Astrocyte (in vitro differentiated cells and primary cell): ENCODE measurements at regions not wholly inside any gene's neighbourhood (a gene's known extent, or its start where the extent isn't known, plus 50 kb on each side); places are given as distances from the start of the nearest gene placed in this dataset.

ENCODE experiments used
- DNase-seq: peaks from one replicate; pipeline ENCODE4 v3.0.0-alpha.2; 2010; ENCODE audit warnings: low read depth
- FAIRE-seq: peaks from 2 replicates; lab custom pipeline; 2011; peaks lifted over from hg19 to GRCh38; lab: Jason Lieb, UNC
- H2AFZ ChIP-seq: 2 replicates; pipeline ENCODE4 v1.6.0; 2012; ENCODE audit warnings: low read depth, low read length, inconsistent platforms
- H3K27ac ChIP-seq: 2 replicates; pipeline ENCODE4 v1.5.1; 2011; ENCODE audit warnings: low read depth, low read length, inconsistent platforms
- H3K27me3 ChIP-seq: 2 replicates; pipeline ENCODE4 v1.6.0; 2011; ENCODE audit warnings: low read length, inconsistent platforms; ENCODE audit not compliant: insufficient read depth
- H3K36me3 ChIP-seq: 2 replicates; pipeline ENCODE4 v1.5.1; 2011; ENCODE audit warnings: low read length, inconsistent platforms; ENCODE audit not compliant: insufficient read depth
- H3K4me1 ChIP-seq: 2 replicates; pipeline ENCODE4 v1.5.1; 2011; ENCODE audit warnings: low read length, inconsistent platforms; ENCODE audit not compliant: insufficient read depth
- H3K4me2 ChIP-seq: 2 replicates; pipeline ENCODE4 v1.6.0; 2012; ENCODE audit warnings: low read length, inconsistent platforms
- H3K4me3 ChIP-seq: 2 replicates; pipeline ENCODE4 v1.5.1; 2011; ENCODE audit warnings: low read depth, mild to moderate bottlenecking, low read length, inconsistent platforms; ENCODE audit not compliant: insufficient read depth
- H3K79me2 ChIP-seq: 2 replicates; pipeline ENCODE4 v1.6.0; 2012; ENCODE audit warnings: mild to moderate bottlenecking, low read length, inconsistent platforms; ENCODE audit not compliant: insufficient read depth
- H3K9ac ChIP-seq: 2 replicates; pipeline ENCODE4 v1.6.0; 2012; ENCODE audit warnings: mild to moderate bottlenecking, low read length, inconsistent platforms
- H3K9me3 ChIP-seq: 2 replicates; pipeline ENCODE4 v1.5.1; 2012; ENCODE audit warnings: low read depth, mild to moderate bottlenecking, low read length, inconsistent platforms; ENCODE audit not compliant: insufficient read depth
- H4K20me1 ChIP-seq: 2 replicates; pipeline ENCODE4 v1.6.0; 2012; ENCODE audit warnings: low read length, inconsistent platforms; ENCODE audit not compliant: insufficient read depth
- H3K27ac Mint-ChIP-seq: one replicate; pipeline ENCODE4 v1.8.0; 2021; ENCODE audit warnings: mild to moderate bottlenecking, mixed read lengths; ENCODE audit not compliant: unreplicated experiment
- H3K27me3 Mint-ChIP-seq: one replicate; pipeline ENCODE4 v1.8.0; 2021; ENCODE audit warnings: low read depth, mixed read lengths; ENCODE audit not compliant: unreplicated experiment
- H3K36me3 Mint-ChIP-seq: one replicate; pipeline ENCODE4 v1.8.0; 2021; ENCODE audit warnings: low read depth, mixed read lengths; ENCODE audit not compliant: unreplicated experiment
- H3K4me1 Mint-ChIP-seq: one replicate; pipeline ENCODE4 v1.8.0; 2021; ENCODE audit warnings: low read depth, mixed read lengths; ENCODE audit not compliant: unreplicated experiment
- H3K4me3 Mint-ChIP-seq: one replicate; pipeline ENCODE4 v1.8.0; 2021; ENCODE audit warnings: mild to moderate bottlenecking, moderate library complexity, mixed read lengths; ENCODE audit not compliant: unreplicated experiment
- H3K9me3 Mint-ChIP-seq: one replicate; pipeline ENCODE4 v1.8.0; 2021; ENCODE audit warnings: mild to moderate bottlenecking, mixed read lengths; ENCODE audit not compliant: unreplicated experiment
- CTCF ChIP-seq: IDR thresholded peaks from 2 replicates; pipeline ENCODE4 v1.5.1; 2011; ENCODE audit warnings: low read depth, mild to moderate bottlenecking, inconsistent platforms, low read length, moderate library complexity; ENCODE audit not compliant: insufficient read depth
- EZH2 ChIP-seq: IDR thresholded peaks from 2 replicates; pipeline ENCODE4 v1.6.1; 2012; ENCODE audit warnings: mild to moderate bottlenecking, low read length, inconsistent platforms; ENCODE audit not compliant: insufficient read depth

- Histone ChIP-seq H3K9ac (no peak overlapping the region), H3K27me3 (peaks cover 7% of the 10 kb centered on the region), H3K4me1 (no peaks in the 10 kb centered on the region), H3K36me3 (no peaks in the 10 kb centered on the region), H2AFZ (no peak overlapping the region), H3K79me2 (no peaks in the 10 kb centered on the region), H3K27ac (no peak overlapping the region), H3K4me2 (no peak overlapping the region), H3K9me3 (no peaks in the 10 kb centered on the region), H3K4me3 (no peak overlapping the region), H4K20me1 (no peaks in the 10 kb centered on the region)
- FAIRE-seq (no peak), DNase-seq (no peak)
- Mint-ChIP-seq H3K27me3 (peaks cover 57% of the 10 kb centered on the region), H3K27ac (no peak overlapping the region), H3K4me1 (no peaks in the 10 kb centered on the region), H3K4me3 (no peak overlapping the region), H3K9me3 (no peaks in the 10 kb centered on the region), H3K36me3 (no peaks in the 10 kb centered on the region)
- TF ChIP-seq CTCF (no peak), EZH2 (no peak)
Observed at GRCh38 chr20:47888351-47888750, 103.1 kb upstream of the SULF2 start.

GRCh38 chr20:47887477-47888080 lies 102.3 kb upstream of the SULF2 start:
- Histone ChIP-seq H2AFZ (no peak overlapping the region), H3K27ac (no peak overlapping the region), H3K9me3 (no peaks in the 10 kb centered on the region), H3K27me3 (peaks cover 7% of the 10 kb centered on the region), H3K9ac (no peak overlapping the region), H3K4me1 (no peaks in the 10 kb centered on the region), H3K79me2 (no peaks in the 10 kb centered on the region), H4K20me1 (no peaks in the 10 kb centered on the region), H3K4me2 (no peak overlapping the region), H3K4me3 (no peak overlapping the region), H3K36me3 (no peaks in the 10 kb centered on the region)
- Mint-ChIP-seq H3K36me3 (no peaks in the 10 kb centered on the region), H3K4me1 (no peaks in the 10 kb centered on the region), H3K9me3 (no peaks in the 10 kb centered on the region), H3K27me3 (peaks cover 60% of the 10 kb centered on the region), H3K27ac (no peak overlapping the region), H3K4me3 (no peak overlapping the region)
- DNase-seq (no peak), FAIRE-seq (no peak)
- TF ChIP-seq CTCF = no peak
- TF ChIP-seq EZH2 = no peak

- no peaks in the 10 kb centered on the region for H3K36me3 ChIP-seq
- DNase-seq (no peak), FAIRE-seq (no peak)
- H3K9ac ChIP-seq = no peak overlapping the region
- Mint-ChIP-seq H3K4me3 (no peak overlapping the region), H3K4me1 (no peaks in the 10 kb centered on the region), H3K36me3 (no peaks in the 10 kb centered on the region), H3K27me3 (peaks cover 59% of the 10 kb centered on the region), H3K27ac (no peak overlapping the region), H3K9me3 (no peaks in the 10 kb centered on the region)
- no peak overlapping the region for H3K4me2 ChIP-seq
- H3K4me1 ChIP-seq = no peaks in the 10 kb centered on the region
- no peak overlapping the region for H2AFZ ChIP-seq
- H3K27ac ChIP-seq = no peak overlapping the region
- H3K9me3 ChIP-seq = no peaks in the 10 kb centered on the region
- H4K20me1 ChIP-seq = no peaks in the 10 kb centered on the region
- TF ChIP-seq CTCF = no peak
- no peak for TF ChIP-seq EZH2
- no peak overlapping the region for H3K4me3 ChIP-seq
- no peaks in the 10 kb centered on the region for H3K79me2 ChIP-seq
- peaks cover 7% of the 10 kb centered on the region for H3K27me3 ChIP-seq
Observed at GRCh38 chr20:47887064-47887463, 101.8 kb upstream of the SULF2 start.
